Uterus (tissue), 2 donors: ENCODE measurements at regions not wholly inside any gene's neighbourhood (a gene's known extent, or its start where the extent isn't known, plus 50 kb on each side); places are given as distances from the start of the nearest gene placed in this dataset.

Experiments used
- CTCF ChIP-seq, 4 experiments: fragments of 200-600 bp in 2 of 4; fragments of 450-650 bp in 2 of 4; sonication (generic) in 2 of 4; IDR thresholded peaks; one replicate each; pipeline ENCODE4 v1.5.1; 2016 to 2019; ENCODE audit warnings: antibody characterized with exemption in 4 of 4, mild to moderate bottlenecking in 2 of 4, moderate library complexity in 1 of 4
- POLR2A ChIP-seq, 2 donors: fragments of 450-650 bp; IDR thresholded peaks; one replicate each; pipeline ENCODE4 v1.6.1; 2016; ENCODE audit warnings: antibody characterized with exemption in 2 of 2, mild to moderate bottlenecking in 1 of 2, moderate library complexity in 1 of 2

GRCh38 chr11:28459912-28460311, 351.7 kb downstream of the METTL15 start:
- no peak for TF ChIP-seq CTCF (IDR thresholded peaks at IDR 0.05)
- TF ChIP-seq POLR2A (IDR thresholded peaks at IDR 0.05), result no peak
